Ovary (tissue), 7 donors: ENCODE measurements at regions not wholly inside any gene's neighbourhood (a gene's known extent, or its start where the extent isn't known, plus 50 kb on each side); places are given as distances from the start of the nearest gene placed in this dataset.

Source experiments
- DNase-seq, 5 donors: peaks; one replicate each; pipeline ENCODE4 v3.0.0-alpha.2; 2019 to 2020
- H3K27ac ChIP-seq, 2 donors: fragments of 200-600 bp; one replicate each; pipeline versions ENCODE4 v1.5.1 to v1.8.0; 2019 to 2022
- H3K27me3 ChIP-seq: fragments of 200-600 bp; one replicate; pipeline ENCODE4 v1.8.0; 2022
- H3K36me3 ChIP-seq: fragments of 200-600 bp; sonication (generic); one replicate; pipeline ENCODE4 v1.5.1; 2019
- H3K4me1 ChIP-seq: one replicate; pipeline ENCODE4 v1.8.1; 2013; ENCODE audit warnings: mild to moderate bottlenecking, moderate library complexity; ENCODE audit not compliant: insufficient read depth
- H3K4me3 ChIP-seq: fragments of 200-600 bp; sonication (generic); one replicate; pipeline ENCODE4 v1.5.1; 2017
- H3K9me3 ChIP-seq, 2 donors: fragments of 200-600 bp in 1 of 2; sonication (generic) in 1 of 2; one replicate each; pipeline versions ENCODE4 v1.5.1 to v1.8.1; 2013 to 2019; ENCODE audit warnings: mild to moderate bottlenecking in 1 of 2, moderate library complexity in 1 of 2
- CTCF ChIP-seq, 3 donors: fragments of 450-650 bp in 2 of 3; fragments of 200-600 bp in 1 of 3; IDR thresholded peaks; one replicate each; pipeline versions ENCODE4 v1.5.1 to v1.8.0; 2016 to 2022; ENCODE audit warnings: antibody characterized with exemption in 3 of 3, mild to moderate bottlenecking in 1 of 3
- EP300 ChIP-seq: sonication (generic); formaldehyde crosslinking; IDR thresholded peaks from one replicate; pipeline ENCODE4 v1.6.1; 2017; ENCODE audit warnings: antibody characterized with exemption
- POLR2A ChIP-seq: fragments of 450-650 bp; IDR thresholded peaks from one replicate; pipeline ENCODE4 v1.6.1; 2017; ENCODE audit warnings: antibody characterized with exemption, mild to moderate bottlenecking, moderate library complexity
- WGBS, 3 donors: extraction: QIAGEN DNeasy Blood & Tissue Kit in 1 of 3; methylation state at CpG; one replicate each; pipeline versions ENCODE4 v1.1.5 to v1.1.7; 2013 to 2017; 5-methylcytosine and 5-hydroxymethylcytosine counted together
- intact Hi-C, 4 donors: fragments of 100-400 bp; cut with DNase I; formaldehyde crosslinking; loops; one replicate each; pipeline versions ENCODE4 v1.11.0 to v1.15.1; 2022 to 2023
- donor health status: DM: no; HTN: no; CAD: no; lungs with moderate emphysema.
- donor health status: DM: no; HTN: no; CAD: no.
- donor health status: Bipolar disorder and iron deficiency.
- donor health status: DM: no; HTN: no; CAD: no.
- donor health status: DM: yes; HTN: yes; CAD: no.

- Histone ChIP-seq H3K4me3 (no peak overlapping the region), H3K36me3 (no peaks in the 10 kb centered on the region), H3K27ac (no peak overlapping the region), H3K4me1 (peaks cover 7% of the 10 kb centered on the region), H3K9me3 (no peaks in the 10 kb centered on the region), H3K27me3 (no peaks in the 10 kb centered on the region)
- no peak for DNase-seq
- TF ChIP-seq EP300: no peak
- TF ChIP-seq CTCF (IDR thresholded peaks at IDR 0.05): no peak
- TF ChIP-seq POLR2A: no peak
- WGBS, 3 donors: 58 to 62% (median 59%) methylated on average over 18 of the region's 18 CpGs
- intact Hi-C loops: no loop called here
These were observed 397.9 kb downstream of the NPHP4 start for GRCh38 chr1:5594056-5594956.

- Histone ChIP-seq H3K4me3 (no peak overlapping the region), H3K9me3 (no peaks in the 10 kb centered on the region), H3K36me3 (no peaks in the 10 kb centered on the region), H3K27ac (no peak overlapping the region), H3K4me1 (no peaks in the 10 kb centered on the region), H3K27me3 (no peaks in the 10 kb centered on the region)
- intact Hi-C loops: no loop called here
- WGBS, 3 donors: 80 to 93% (median 88%) methylated on average over 1 of the region's 1 CpG
- DNase-seq: no peak
- TF ChIP-seq CTCF (IDR thresholded peaks at IDR 0.05) (no peak), POLR2A (no peak), EP300 (no peak)
These were observed 401.5 kb downstream of the NPHP4 start for GRCh38 chr1:5590717-5591116.

GRCh38 chr1:5586629-5587028, 405.6 kb downstream of the NPHP4 start:
- Histone ChIP-seq H3K4me3 (no peak overlapping the region), H3K27ac (no peak overlapping the region), H3K36me3 (no peaks in the 10 kb centered on the region), H3K27me3 (no peaks in the 10 kb centered on the region), H3K4me1 (no peaks in the 10 kb centered on the region), H3K9me3 (no peaks in the 10 kb centered on the region)
- intact Hi-C loops: no loop called here
- 78 to 80% (median 78%) methylated on average over 4 of the region's 4 CpGs for WGBS, 3 donors
- no peak for DNase-seq
- TF ChIP-seq POLR2A (no peak), CTCF (IDR thresholded peaks at IDR 0.05) (no peak), EP300 (no peak)

GRCh38 chr1:5585256-5585655, 407.0 kb downstream of the NPHP4 start:
- no peak for DNase-seq
- TF ChIP-seq CTCF (IDR thresholded peaks at IDR 0.05): no peak
- TF ChIP-seq EP300: no peak
- TF ChIP-seq POLR2A: no peak
- Histone ChIP-seq H3K9me3 (no peaks in the 10 kb centered on the region), H3K27ac (no peak overlapping the region), H3K36me3 (no peaks in the 10 kb centered on the region), H3K4me3 (no peak overlapping the region), H3K27me3 (no peaks in the 10 kb centered on the region), H3K4me1 (no peaks in the 10 kb centered on the region)
- intact Hi-C loops: no loop called here
- WGBS, 3 donors: 73 to 90% (median 82%) methylated on average over 9 of the region's 9 CpGs
